Activated CD4-positive, alpha-beta memory T cell treated with anti-CD3 and anti-CD28 coated beads for 36 hours (primary cell): ENCODE measurements at regions not wholly inside any gene's neighbourhood (a gene's known extent, or its start where the extent isn't known, plus 50 kb on each side); places are given as distances from the start of the nearest gene placed in this dataset.

ENCODE experiments used
- CTCF ChIA-PET: fragments of 350-600 bp; sonication (Branson Sonifier 250); formaldehyde crosslinking; loops from one replicate; lab custom pipeline; 2021; ENCODE audit warnings: antibody characterized with exemption, inconsistent platforms; lab: Charles Lee
- POLR2A ChIA-PET: fragments of 350-600 bp; sonication (Branson Sonifier 250); formaldehyde crosslinking; loops from one replicate; lab custom pipeline; 2021; ENCODE audit warnings: antibody characterized with exemption; lab: Charles Lee
- DNase-seq: peaks from one replicate; pipeline ENCODE4 v3.0.0-alpha.2; 2020
- H3K27ac Mint-ChIP-seq: one replicate; pipeline ENCODE4 v1.8.0; 2021; ENCODE audit warnings: mixed read lengths
- H3K27me3 Mint-ChIP-seq: one replicate; pipeline ENCODE4 v1.8.0; 2021; ENCODE audit warnings: mixed read lengths
- H3K36me3 Mint-ChIP-seq: one replicate; pipeline ENCODE4 v1.8.0; 2021; ENCODE audit warnings: mixed read lengths
- H3K4me1 Mint-ChIP-seq: one replicate; pipeline ENCODE4 v1.8.0; 2021; ENCODE audit warnings: low read depth, mixed read lengths
- H3K4me3 Mint-ChIP-seq: one replicate; pipeline ENCODE4 v1.8.0; 2021; ENCODE audit warnings: mild to moderate bottlenecking, mixed read lengths
- H3K9me3 Mint-ChIP-seq: one replicate; pipeline ENCODE4 v1.8.0; 2021; ENCODE audit warnings: mixed read lengths
- intact Hi-C: fragments of 100-400 bp; cut with micrococcal nuclease; formaldehyde crosslinking; loops from one replicate; pipeline ENCODE4 v1.15.1; 2023

- no peaks in the 10 kb centered on the region for H3K36me3 Mint-ChIP-seq
- ChIA-PET CTCF (no interaction called here), POLR2A (no interaction called here)
- no peaks in the 10 kb centered on the region for H3K4me1 Mint-ChIP-seq
- no peak overlapping the region for H3K4me3 Mint-ChIP-seq
- H3K27me3 Mint-ChIP-seq: peaks cover 5% of the 10 kb centered on the region
- no peaks in the 10 kb centered on the region for H3K9me3 Mint-ChIP-seq
- intact Hi-C loops: no loop called here
- DNase-seq: no peak
- no peak overlapping the region for H3K27ac Mint-ChIP-seq
Measured at GRCh38 chr18:76554547-76555222, 59.6 kb upstream of the ZNF516 start.

- DNase-seq: no peak
- H3K4me3 Mint-ChIP-seq: no peak overlapping the region
- CTCF ChIA-PET: no interaction called here
- H3K27ac Mint-ChIP-seq: no peak overlapping the region
- intact Hi-C loops: no loop called here
- peaks cover 3% of the 10 kb centered on the region for H3K27me3 Mint-ChIP-seq
- POLR2A ChIA-PET: no interaction called here
- H3K4me1 Mint-ChIP-seq: no peaks in the 10 kb centered on the region
- no peaks in the 10 kb centered on the region for H3K9me3 Mint-ChIP-seq
- H3K36me3 Mint-ChIP-seq: no peaks in the 10 kb centered on the region
Measured at GRCh38 chr18:76553715-76554546, 58.9 kb upstream of the ZNF516 start.

GRCh38 chr18:76548541-76548940, 53.5 kb upstream of the ZNF516 start:
- ChIA-PET POLR2A (no interaction called here), CTCF (no interaction called here)
- DNase-seq: no peak
- Mint-ChIP-seq H3K27me3 (peaks cover 3% of the 10 kb centered on the region), H3K27ac (no peak overlapping the region), H3K36me3 (no peaks in the 10 kb centered on the region), H3K4me1 (no peaks in the 10 kb centered on the region), H3K4me3 (no peak overlapping the region), H3K9me3 (no peaks in the 10 kb centered on the region)
- intact Hi-C loops: no loop called here

GRCh38 chr18:76547296-76547695, 52.3 kb upstream of the ZNF516 start:
- H3K4me3 Mint-ChIP-seq: no peak overlapping the region
- H3K27me3 Mint-ChIP-seq: peaks cover 3% of the 10 kb centered on the region
- H3K36me3 Mint-ChIP-seq: no peaks in the 10 kb centered on the region
- no peaks in the 10 kb centered on the region for H3K9me3 Mint-ChIP-seq
- DNase-seq: no peak
- POLR2A ChIA-PET: no interaction called here
- CTCF ChIA-PET: no interaction called here
- H3K27ac Mint-ChIP-seq: no peak overlapping the region
- intact Hi-C loops: no loop called here
- H3K4me1 Mint-ChIP-seq: no peaks in the 10 kb centered on the region

GRCh38 chr18:76546436-76546835, 51.4 kb upstream of the ZNF516 start:
- H3K27me3 Mint-ChIP-seq: peaks cover 3% of the 10 kb centered on the region
- H3K4me3 Mint-ChIP-seq: no peak overlapping the region
- intact Hi-C loops: no loop called here
- no peaks in the 10 kb centered on the region for H3K9me3 Mint-ChIP-seq
- CTCF ChIA-PET: no interaction called here
- H3K36me3 Mint-ChIP-seq: no peaks in the 10 kb centered on the region
- H3K27ac Mint-ChIP-seq: no peak overlapping the region
- DNase-seq: no peak
- POLR2A ChIA-PET: no interaction called here
- H3K4me1 Mint-ChIP-seq: no peaks in the 10 kb centered on the region

- peaks cover 7% of the 10 kb centered on the region for H3K27me3 Mint-ChIP-seq
- H3K27ac Mint-ChIP-seq: no peak overlapping the region
- no peaks in the 10 kb centered on the region for H3K36me3 Mint-ChIP-seq
- no peak overlapping the region for H3K4me3 Mint-ChIP-seq
- no peaks in the 10 kb centered on the region for H3K4me1 Mint-ChIP-seq
- DNase-seq: no peak
- H3K9me3 Mint-ChIP-seq: no peaks in the 10 kb centered on the region
- POLR2A ChIA-PET: no interaction called here
- CTCF ChIA-PET: no interaction called here
- intact Hi-C loops: no loop called here
Measured at GRCh38 chr18:76546088-76546435, 51.0 kb upstream of the ZNF516 start.

- Mint-ChIP-seq H3K9me3 (no peaks in the 10 kb centered on the region), H3K36me3 (no peaks in the 10 kb centered on the region), H3K4me3 (no peak overlapping the region), H3K4me1 (no peaks in the 10 kb centered on the region), H3K27ac (no peak overlapping the region), H3K27me3 (peaks cover 7% of the 10 kb centered on the region)
- intact Hi-C loops: no loop called here
- ChIA-PET CTCF (interaction anchor here (0.8 kb wide), 1 partner anchor 147 kb away, joined by 3 read pairs; no protein-coding TSS in a partner anchor), POLR2A (no interaction called here)
- no peak for DNase-seq
Measured at GRCh38 chr18:76545433-76546087, 50.5 kb upstream of the ZNF516 start.

- Mint-ChIP-seq H3K27ac (no peak overlapping the region), H3K9me3 (no peaks in the 10 kb centered on the region), H3K4me3 (no peak overlapping the region), H3K36me3 (no peaks in the 10 kb centered on the region), H3K4me1 (no peaks in the 10 kb centered on the region), H3K27me3 (peaks cover 12% of the 10 kb centered on the region)
- CTCF ChIA-PET: interaction anchor here (0.8 kb wide), 1 partner anchor 147 kb away, joined by 3 read pairs; no protein-coding TSS in a partner anchor
- intact Hi-C loops: no loop called here
- POLR2A ChIA-PET: no interaction called here
- DNase-seq: no peak
Measured at GRCh38 chr18:76544511-76545345, 49.7 kb upstream of the ZNF516 start.
